Thoracic aorta (tissue), 2 donors: ENCODE measurements at regions not wholly inside any gene's neighbourhood (a gene's known extent, or its start where the extent isn't known, plus 50 kb on each side); places are given as distances from the start of the nearest gene placed in this dataset.

ENCODE experiments used
- ATAC-seq: fragments of 150-250 bp; one replicate; pipeline ENCODE4 v1.8.0; 2017; ENCODE audit warnings: low read depth; ENCODE audit not compliant: insufficient number of reproducible peaks, low FRiP score
- DNase-seq: peaks from one replicate; pipeline ENCODE4 v3.0.0-alpha.2; 2020; ENCODE audit warnings: low spot score
- H3K27ac ChIP-seq, 2 donors: fragments of 200-600 bp; sonication (generic); 1 replicate in 1 of 2; 2 replicates in 1 of 2; pipeline ENCODE4 v1.5.1; 2016; ENCODE audit warnings: mild to moderate bottlenecking in 2 of 2, moderate library complexity in 2 of 2
- H3K27me3 ChIP-seq: fragments of 200-600 bp; sonication (generic); replicated peaks from 2 replicates; pipeline ENCODE4 v1.6.0; 2016; ENCODE audit warnings: mild to moderate bottlenecking; ENCODE audit not compliant: insufficient read depth
- H3K36me3 ChIP-seq: fragments of 200-600 bp; sonication (generic); one replicate; pipeline ENCODE4 v1.5.1; 2016
- H3K4me1 ChIP-seq, 2 donors: fragments of 200-600 bp; sonication (generic); 1 replicate in 1 of 2; 2 replicates in 1 of 2; pipeline versions ENCODE4 v1.5.1 to v1.6.0; 2016; ENCODE audit warnings: low read depth in 2 of 2, mild to moderate bottlenecking in 1 of 2; ENCODE audit not compliant: control insufficient read depth in 1 of 2
- H3K4me3 ChIP-seq: fragments of 200-600 bp; sonication (generic); 2 replicates; pipeline ENCODE4 v1.5.1; 2016; ENCODE audit warnings: mild to moderate bottlenecking
- H3K9me3 ChIP-seq: fragments of 200-600 bp; sonication (generic); 2 replicates; pipeline ENCODE4 v1.5.1; 2016
- CTCF ChIP-seq: fragments of 200-600 bp; sonication (generic); IDR thresholded peaks from one replicate; pipeline ENCODE4 v1.5.1; 2019; ENCODE audit warnings: antibody characterized with exemption

GRCh38 chr11:98771791-98772190 lies 249.0 kb upstream of the CNTN5 start:
- H3K4me3 ChIP-seq, result no peak overlapping the region
- no peaks in the 10 kb centered on the region for H3K27me3 ChIP-seq
- peaks cover 6% of the 10 kb centered on the region for H3K9me3 ChIP-seq
- no peaks in the 10 kb centered on the region for H3K4me1 ChIP-seq
- H3K36me3 ChIP-seq, result no peaks in the 10 kb centered on the region
- DNase-seq, result no peak
- TF ChIP-seq CTCF, result no peak
- no peak for ATAC-seq
- H3K27ac ChIP-seq, result no peak overlapping the region

GRCh38 chr11:98772893-98773292 lies 247.9 kb upstream of the CNTN5 start:
- TF ChIP-seq CTCF, result no peak
- Histone ChIP-seq H3K27ac (no peak overlapping the region), H3K4me3 (no peak overlapping the region), H3K36me3 (no peaks in the 10 kb centered on the region), H3K4me1 (no peaks in the 10 kb centered on the region), H3K9me3 (peaks cover 6% of the 10 kb centered on the region), H3K27me3 (no peaks in the 10 kb centered on the region)
- ATAC-seq (no peak), DNase-seq (no peak)

- Histone ChIP-seq H3K9me3 (no peaks in the 10 kb centered on the region), H3K27me3 (no peaks in the 10 kb centered on the region), H3K36me3 (no peaks in the 10 kb centered on the region), H3K4me3 (no peak overlapping the region), H3K4me1 (no peaks in the 10 kb centered on the region), H3K27ac (no peak overlapping the region)
- no peak for TF ChIP-seq CTCF
- DNase-seq (no peak), ATAC-seq (no peak)
These were observed 227.5 kb upstream of the CNTN5 start for GRCh38 chr11:98793276-98793675.

GRCh38 chr11:98798333-98798732 lies 222.4 kb upstream of the CNTN5 start:
- Histone ChIP-seq H3K27ac (no peak overlapping the region), H3K9me3 (peaks cover 7% of the 10 kb centered on the region), H3K36me3 (no peaks in the 10 kb centered on the region), H3K4me3 (no peak overlapping the region), H3K27me3 (no peaks in the 10 kb centered on the region), H3K4me1 (no peaks in the 10 kb centered on the region)
- TF ChIP-seq CTCF, result no peak
- ATAC-seq (no peak), DNase-seq (no peak)

- ATAC-seq, result no peak
- Histone ChIP-seq H3K4me1 (no peaks in the 10 kb centered on the region), H3K9me3 (peaks cover 7% of the 10 kb centered on the region), H3K27ac (no peak overlapping the region), H3K36me3 (no peaks in the 10 kb centered on the region), H3K27me3 (no peaks in the 10 kb centered on the region), H3K4me3 (no peak overlapping the region)
- TF ChIP-seq CTCF, result no peak
- no peak for DNase-seq
These were observed 220.1 kb upstream of the CNTN5 start for GRCh38 chr11:98800696-98801095.
